ENCODE measurements at regions not wholly inside any gene's neighbourhood (a gene's known extent, or its start where the extent isn't known, plus 50 kb on each side); places are given as distances from the start of the nearest gene placed in this dataset.

DNA sequence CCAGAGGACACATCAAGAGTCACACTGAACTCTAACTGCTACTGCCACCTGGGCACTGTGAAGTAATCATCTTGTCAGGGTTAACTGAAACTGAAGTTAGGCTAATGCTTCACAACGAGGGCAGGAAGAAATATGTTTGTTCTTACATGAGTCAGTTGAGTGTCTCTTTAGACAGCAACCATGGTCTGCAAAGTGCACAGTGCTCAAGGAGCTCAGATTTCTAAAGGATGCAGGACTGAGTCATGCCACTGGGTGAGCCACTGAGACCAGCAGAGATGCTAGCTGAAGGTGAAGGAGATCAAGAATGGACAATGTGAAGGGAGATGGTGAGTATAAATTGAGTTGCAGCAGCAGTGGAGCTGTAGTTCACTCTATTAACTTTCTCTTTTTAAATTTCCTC lies 76.0 kb upstream of the CTTNBP2 start:
- TF ChIP-seq, protein P1, sequence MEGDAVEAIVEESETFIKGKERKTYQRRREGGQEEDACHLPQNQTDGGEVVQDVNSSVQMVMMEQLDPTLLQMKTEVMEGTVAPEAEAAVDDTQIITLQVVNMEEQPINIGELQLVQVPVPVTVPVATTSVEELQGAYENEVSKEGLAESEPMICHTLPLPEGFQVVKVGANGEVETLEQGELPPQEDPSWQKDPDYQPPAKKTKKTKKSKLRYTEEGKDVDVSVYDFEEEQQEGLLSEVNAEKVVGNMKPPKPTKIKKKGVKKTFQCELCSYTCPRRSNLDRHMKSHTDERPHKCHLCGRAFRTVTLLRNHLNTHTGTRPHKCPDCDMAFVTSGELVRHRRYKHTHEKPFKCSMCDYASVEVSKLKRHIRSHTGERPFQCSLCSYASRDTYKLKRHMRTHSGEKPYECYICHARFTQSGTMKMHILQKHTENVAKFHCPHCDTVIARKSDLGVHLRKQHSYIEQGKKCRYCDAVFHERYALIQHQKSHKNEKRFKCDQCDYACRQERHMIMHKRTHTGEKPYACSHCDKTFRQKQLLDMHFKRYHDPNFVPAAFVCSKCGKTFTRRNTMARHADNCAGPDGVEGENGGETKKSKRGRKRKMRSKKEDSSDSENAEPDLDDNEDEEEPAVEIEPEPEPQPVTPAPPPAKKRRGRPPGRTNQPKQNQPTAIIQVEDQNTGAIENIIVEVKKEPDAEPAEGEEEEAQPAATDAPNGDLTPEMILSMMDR (IDR thresholded peaks at IDR 0.05; ENCODE audit: poor library complexity, severe bottlenecking): no peak
- no peak for TF ChIP-seq EZH2 (IDR thresholded peaks at IDR 0.05; ENCODE audit: borderline replicate concordance, insufficient read depth, low read length, poor library complexity, severe bottlenecking)
- TF ChIP-seq REST (IDR thresholded peaks at IDR 0.05; ENCODE audit: borderline replicate concordance): no peak

Measured in neural cell (in vitro differentiated cells).